Memory B cell (primary cell): ENCODE measurements at regions not wholly inside any gene's neighbourhood (a gene's known extent, or its start where the extent isn't known, plus 50 kb on each side); places are given as distances from the start of the nearest gene placed in this dataset.

ENCODE experiments used
- ATAC-seq: fragments of 150-1000 bp; cut with Tn5 transposase; 2 replicates; pipeline ENCODE4 v1.10.0; 2021; ENCODE audit warnings: low read depth, mild to moderate bottlenecking, moderate library complexity
- DNase-seq, 2 donors: peaks; one replicate each; pipeline ENCODE4 v3.0.0; 2022; ENCODE audit warnings: low spot score in 2 of 2
- H3K27ac Mint-ChIP-seq: one replicate; pipeline ENCODE4 v1.8.0; 2022; ENCODE audit warnings: mild to moderate bottlenecking, moderate library complexity, mixed read lengths
- H3K27me3 Mint-ChIP-seq: one replicate; pipeline ENCODE4 v1.8.0; 2022; ENCODE audit warnings: mixed read lengths
- H3K36me3 Mint-ChIP-seq: one replicate; pipeline ENCODE4 v1.8.0; 2022; ENCODE audit warnings: mild to moderate bottlenecking, mixed read lengths
- H3K4me1 Mint-ChIP-seq: one replicate; pipeline ENCODE4 v1.8.0; 2022; ENCODE audit warnings: mixed read lengths
- H3K4me3 Mint-ChIP-seq: one replicate; pipeline ENCODE4 v1.8.0; 2022; ENCODE audit warnings: mild to moderate bottlenecking, moderate library complexity, mixed read lengths
- H3K9me3 Mint-ChIP-seq: one replicate; pipeline ENCODE4 v1.8.0; 2022; ENCODE audit warnings: mixed read lengths

DNA sequence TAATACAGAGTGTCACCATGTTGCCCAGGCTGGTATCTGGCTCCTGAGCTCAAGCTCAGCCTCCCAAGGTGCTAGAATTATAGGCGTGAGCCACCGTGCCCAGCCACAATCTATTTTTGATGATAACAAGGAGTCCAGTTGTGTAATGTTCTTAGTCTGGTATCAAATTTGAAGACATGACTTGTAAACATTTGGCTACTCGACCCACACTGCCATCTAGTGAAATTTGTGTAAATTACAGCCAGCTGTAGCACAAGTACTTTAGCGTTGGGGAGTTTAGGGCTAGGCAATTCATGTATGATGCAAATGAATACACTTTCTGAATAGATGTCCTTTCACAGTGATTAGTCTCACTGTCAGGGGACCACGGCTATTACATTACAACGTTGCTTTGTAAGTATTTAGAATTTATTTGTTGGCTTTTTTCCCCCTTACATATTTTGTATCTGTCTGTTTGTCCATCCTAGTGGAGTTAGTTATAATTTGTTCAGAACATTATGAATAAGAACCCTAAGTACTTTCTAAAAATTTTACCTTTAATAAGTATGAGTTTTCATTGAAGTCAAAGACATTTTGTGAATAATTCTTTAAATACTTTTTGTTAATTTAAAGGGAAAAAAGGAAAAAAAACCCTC is 139.7 kb downstream of the PRDM13 start:
- DNase-seq (peak; percentile 39 to 52), ATAC-seq (peak; percentile 64)
- H3K36me3 Mint-ChIP-seq = no peaks in the 10 kb centered on the region
- H3K4me1 Mint-ChIP-seq = no peaks in the 10 kb centered on the region
- H3K27ac Mint-ChIP-seq = no peak overlapping the region
- H3K9me3 Mint-ChIP-seq = no peaks in the 10 kb centered on the region
- peaks cover 9% of the 10 kb centered on the region for H3K27me3 Mint-ChIP-seq
- no peak overlapping the region for H3K4me3 Mint-ChIP-seq

DNA sequence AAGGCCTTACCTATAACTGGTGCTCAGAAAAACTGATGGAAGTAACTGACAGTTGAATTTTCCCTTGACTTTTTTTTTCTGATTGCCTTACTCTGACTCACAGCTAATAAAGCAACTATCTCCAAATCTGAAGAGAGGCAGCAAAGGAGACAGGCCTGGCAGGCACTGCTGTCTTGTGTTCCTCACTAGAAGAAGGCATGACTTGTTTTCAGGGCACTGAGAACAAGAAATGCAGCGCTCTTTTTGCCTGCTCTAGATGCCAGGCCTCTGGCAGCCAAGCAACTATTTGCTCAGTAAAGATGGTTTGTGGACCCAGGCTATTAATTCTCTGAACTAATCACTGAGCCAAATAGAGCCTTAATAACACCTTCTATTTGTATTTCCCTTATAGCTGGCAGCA is 155.1 kb downstream of the PRDM13 start:
- no peaks in the 10 kb centered on the region for H3K4me1 Mint-ChIP-seq
- ATAC-seq (no peak), DNase-seq (no peak)
- H3K4me3 Mint-ChIP-seq = no peak overlapping the region
- no peaks in the 10 kb centered on the region for H3K9me3 Mint-ChIP-seq
- H3K27ac Mint-ChIP-seq = no peak overlapping the region
- H3K36me3 Mint-ChIP-seq = no peaks in the 10 kb centered on the region
- H3K27me3 Mint-ChIP-seq = peaks cover 6% of the 10 kb centered on the region

DNA sequence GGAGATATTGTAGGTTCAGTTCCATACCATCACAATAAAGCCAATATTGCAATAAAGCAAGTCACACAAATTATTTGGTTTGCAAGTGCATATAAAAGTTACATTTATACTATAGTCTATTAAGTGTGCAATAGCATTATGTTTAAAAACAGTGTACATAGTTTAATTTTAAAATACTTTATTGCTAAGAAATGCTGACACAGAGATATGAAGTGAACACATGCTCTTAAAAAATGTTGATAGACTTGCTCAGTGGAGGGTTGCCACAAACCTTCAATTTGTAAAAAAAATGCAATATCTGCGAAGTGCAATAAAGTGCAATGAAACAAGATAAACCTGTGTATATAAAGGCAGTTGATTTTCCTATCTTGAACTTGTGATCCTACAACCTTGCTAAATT is 161.5 kb downstream of the PRDM13 start:
- H3K27me3 Mint-ChIP-seq = peaks cover 3% of the 10 kb centered on the region
- H3K9me3 Mint-ChIP-seq = no peaks in the 10 kb centered on the region
- H3K36me3 Mint-ChIP-seq = no peaks in the 10 kb centered on the region
- no peak for DNase-seq
- no peak for ATAC-seq
- no peak overlapping the region for H3K27ac Mint-ChIP-seq
- no peak overlapping the region for H3K4me3 Mint-ChIP-seq
- no peaks in the 10 kb centered on the region for H3K4me1 Mint-ChIP-seq

DNA sequence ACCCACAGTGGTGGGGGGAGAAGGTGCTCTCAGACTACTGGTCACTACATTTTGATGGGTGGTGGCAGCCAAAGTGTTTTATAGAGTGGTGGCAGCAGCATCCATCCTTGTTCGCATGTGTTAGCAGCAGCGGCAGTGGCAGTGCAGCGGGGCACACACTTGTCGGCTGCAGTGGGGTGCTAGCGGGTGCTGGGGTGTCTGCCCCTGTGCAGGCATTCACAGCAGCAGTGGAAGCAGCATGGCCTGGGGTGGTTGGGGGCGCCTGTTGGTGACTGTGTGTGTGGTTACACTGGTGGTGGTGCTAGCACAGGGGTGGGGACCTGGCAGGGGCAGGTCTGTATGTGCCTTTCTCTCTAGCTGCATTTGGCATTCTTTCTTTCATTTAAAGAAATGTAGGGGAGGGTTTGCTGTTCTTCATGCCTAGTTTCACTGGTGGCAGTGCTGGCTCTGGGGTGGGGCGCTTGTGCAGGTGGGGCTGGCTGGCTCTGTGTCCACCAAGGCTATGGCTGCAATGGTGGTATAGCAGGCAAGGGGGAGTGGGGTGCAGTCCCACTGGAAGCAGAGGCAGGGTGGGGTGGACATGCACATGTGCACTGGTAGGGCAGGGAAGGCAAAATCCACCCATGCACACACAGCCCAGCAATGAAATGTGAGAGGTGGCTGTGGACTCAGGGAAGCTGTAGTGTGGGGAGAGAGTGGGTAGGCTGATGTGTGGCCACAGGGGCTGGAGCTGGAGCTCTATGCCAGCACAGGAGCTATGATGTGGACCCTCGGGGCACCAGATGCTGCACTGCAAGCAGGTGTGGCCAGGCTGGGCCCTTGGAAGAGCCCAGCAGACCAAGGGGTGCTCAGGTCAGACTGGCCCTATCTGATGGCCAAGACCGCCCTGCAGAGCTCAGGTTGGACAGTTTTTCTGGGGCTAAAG is 173.3 kb downstream of the PRDM13 start:
- ATAC-seq (no peak), DNase-seq (no peak)
- H3K36me3 Mint-ChIP-seq = no peaks in the 10 kb centered on the region
- no peaks in the 10 kb centered on the region for H3K4me1 Mint-ChIP-seq
- H3K27ac Mint-ChIP-seq = no peak overlapping the region
- H3K9me3 Mint-ChIP-seq = peaks cover 2% of the 10 kb centered on the region
- no peak overlapping the region for H3K4me3 Mint-ChIP-seq
- peaks cover 19% of the 10 kb centered on the region for H3K27me3 Mint-ChIP-seq

DNA sequence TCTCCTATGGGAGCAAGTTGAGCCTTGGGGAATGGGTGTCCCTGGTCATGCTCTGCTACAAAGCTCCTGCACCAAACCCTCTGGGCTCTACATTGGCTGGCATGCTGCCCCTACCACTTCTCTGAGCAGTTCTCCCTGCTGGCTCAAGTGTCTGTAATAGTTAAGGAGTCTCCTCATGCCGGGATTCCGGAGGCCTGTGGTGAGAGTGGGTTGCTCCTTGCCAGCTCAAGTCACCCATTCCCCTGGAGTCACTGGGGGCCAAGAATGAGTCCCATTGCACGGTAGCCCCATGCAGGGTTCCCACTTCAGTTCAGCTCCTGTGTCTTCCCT is 173.9 kb downstream of the PRDM13 start:
- Mint-ChIP-seq H3K36me3 (no peaks in the 10 kb centered on the region), H3K27ac (no peak overlapping the region), H3K9me3 (peaks cover 2% of the 10 kb centered on the region), H3K4me3 (no peak overlapping the region), H3K27me3 (peaks cover 19% of the 10 kb centered on the region), H3K4me1 (no peaks in the 10 kb centered on the region)
- ATAC-seq = no peak
- no peak for DNase-seq

DNA sequence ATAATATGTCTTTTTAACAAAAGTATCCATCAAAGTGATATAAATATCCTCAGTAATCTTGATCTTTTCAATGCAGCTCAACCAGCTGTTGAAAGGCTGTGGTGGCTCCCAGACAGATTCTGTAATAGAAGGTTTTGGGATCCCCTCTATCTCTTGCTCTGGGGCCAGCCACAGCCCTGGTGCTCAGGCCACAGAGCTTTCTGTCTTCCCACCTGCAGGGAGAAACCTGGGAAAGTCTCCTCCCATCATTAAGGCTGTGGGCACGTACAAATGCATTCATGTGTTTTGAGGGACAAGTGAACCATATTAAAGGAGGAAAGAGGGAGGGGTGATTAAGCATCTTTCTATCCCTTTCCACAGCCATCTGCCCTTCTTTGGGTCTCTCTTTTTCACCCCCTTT is 183.1 kb downstream of the PRDM13 start:
- Mint-ChIP-seq H3K27me3 (peaks cover 12% of the 10 kb centered on the region), H3K4me3 (no peak overlapping the region), H3K9me3 (no peaks in the 10 kb centered on the region), H3K4me1 (no peaks in the 10 kb centered on the region), H3K36me3 (no peaks in the 10 kb centered on the region), H3K27ac (no peak overlapping the region)
- DNase-seq (no peak), ATAC-seq (no peak)

DNA sequence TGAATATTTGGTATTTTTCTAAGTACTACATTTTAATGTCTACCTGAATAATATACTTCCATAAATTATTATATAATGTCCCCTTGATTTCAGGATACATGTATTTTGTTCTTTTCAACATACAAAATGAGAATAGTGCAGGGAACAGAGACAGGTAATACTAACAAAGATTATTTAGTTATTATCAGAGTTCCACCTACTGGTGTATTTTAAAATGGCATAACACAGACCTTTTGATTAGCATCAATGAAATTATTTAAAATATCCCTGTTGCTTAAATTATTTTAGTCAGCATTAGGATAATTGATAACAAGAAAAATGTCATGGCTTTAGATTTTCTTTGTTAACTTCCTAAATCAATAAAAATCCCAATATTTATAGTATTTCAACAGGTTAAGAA is 184.0 kb downstream of the PRDM13 start:
- H3K27me3 Mint-ChIP-seq = peaks cover 13% of the 10 kb centered on the region

DNA sequence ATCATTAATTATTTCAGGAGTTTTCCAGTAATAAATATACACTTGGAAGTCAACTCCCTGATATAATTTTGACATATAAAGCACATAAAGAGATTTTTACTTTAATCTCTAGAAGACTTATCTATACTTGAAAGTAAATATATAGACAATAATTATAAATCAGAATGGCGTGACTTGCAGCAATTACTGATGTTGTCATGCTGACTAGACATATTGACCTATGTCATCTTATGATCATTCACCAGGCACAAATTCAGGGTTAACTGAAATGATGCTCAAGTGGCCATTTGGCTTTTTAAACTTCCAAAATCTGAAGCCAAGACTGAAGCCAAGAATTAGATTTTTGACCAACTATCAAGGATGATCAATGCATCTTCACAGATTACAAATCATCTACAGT is 192.2 kb downstream of the MCHR2 start:
- Mint-ChIP-seq H3K27me3 (peaks cover 3% of the 10 kb centered on the region), H3K9me3 (peaks cover 1% of the 10 kb centered on the region), H3K36me3 (no peaks in the 10 kb centered on the region), H3K27ac (no peak overlapping the region), H3K4me1 (no peaks in the 10 kb centered on the region), H3K4me3 (no peak overlapping the region)
- no peak for DNase-seq
- ATAC-seq = no peak

More for the DNA sequence above, 184.0 kb downstream of the PRDM13 start:
- Mint-ChIP-seq H3K4me3 (no peak overlapping the region), H3K4me1 (no peaks in the 10 kb centered on the region), H3K27ac (no peak overlapping the region), H3K36me3 (no peaks in the 10 kb centered on the region), H3K9me3 (no peaks in the 10 kb centered on the region)
- ATAC-seq (no peak), DNase-seq (no peak)

DNA sequence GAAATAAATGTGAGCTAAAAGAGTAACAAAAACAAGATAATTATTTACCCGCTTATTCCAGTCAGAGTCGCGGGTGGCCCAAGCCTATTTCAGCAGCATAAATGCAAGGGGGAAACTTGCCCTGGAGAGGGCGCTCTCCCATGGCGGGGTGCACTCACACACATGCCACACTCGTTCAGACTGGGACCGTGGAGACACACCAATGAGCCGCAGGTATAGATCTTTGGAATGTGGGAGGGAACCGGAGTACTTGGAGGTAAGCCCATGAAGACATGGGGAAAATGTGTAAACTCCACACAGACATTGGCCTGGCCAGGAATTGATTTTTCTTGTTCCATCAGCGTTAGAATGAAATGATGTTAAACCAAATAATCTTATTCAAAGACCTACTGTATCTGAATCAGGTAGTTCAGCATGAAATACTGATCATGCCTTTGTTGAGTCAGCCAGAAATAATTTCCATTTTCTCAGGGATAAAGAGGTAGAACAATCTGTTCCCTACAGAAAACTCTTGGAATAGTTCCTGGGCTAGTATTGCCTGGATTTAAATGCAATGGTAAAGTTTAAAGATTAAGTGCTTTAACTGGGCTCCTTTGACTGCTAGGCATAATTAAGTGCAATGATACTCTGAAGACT is 191.5 kb downstream of the MCHR2 start:
- no peak for ATAC-seq
- Mint-ChIP-seq H3K4me1 (no peaks in the 10 kb centered on the region), H3K9me3 (peaks cover 1% of the 10 kb centered on the region), H3K4me3 (no peak overlapping the region), H3K27me3 (peaks cover 3% of the 10 kb centered on the region), H3K36me3 (no peaks in the 10 kb centered on the region), H3K27ac (no peak overlapping the region)
- no peak for DNase-seq

DNA sequence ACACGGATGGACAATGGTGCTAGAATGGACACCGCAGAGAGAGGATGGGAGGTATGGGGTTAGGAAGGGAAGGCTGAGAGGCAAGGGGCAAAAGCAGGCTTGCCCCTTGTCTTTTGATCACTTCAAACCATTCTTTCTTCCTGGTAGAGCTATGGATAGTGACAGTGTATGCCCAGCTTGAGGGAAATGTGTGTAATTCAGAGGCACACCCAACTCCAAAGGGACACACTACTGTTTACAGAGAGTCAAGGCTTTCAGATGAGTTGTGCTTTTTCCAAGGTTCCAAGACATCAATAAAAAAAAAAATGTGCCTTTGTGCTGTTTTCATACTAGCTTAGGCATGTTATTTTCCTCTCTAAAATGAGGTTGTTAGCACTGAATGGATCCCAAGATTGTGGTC is 185.0 kb downstream of the MCHR2 start:
- no peak for ATAC-seq
- Mint-ChIP-seq H3K36me3 (no peaks in the 10 kb centered on the region), H3K27me3 (peaks cover 11% of the 10 kb centered on the region), H3K4me3 (no peak overlapping the region), H3K9me3 (no peaks in the 10 kb centered on the region), H3K27ac (no peak overlapping the region), H3K4me1 (peaks cover 3% of the 10 kb centered on the region)
- no peak for DNase-seq

DNA sequence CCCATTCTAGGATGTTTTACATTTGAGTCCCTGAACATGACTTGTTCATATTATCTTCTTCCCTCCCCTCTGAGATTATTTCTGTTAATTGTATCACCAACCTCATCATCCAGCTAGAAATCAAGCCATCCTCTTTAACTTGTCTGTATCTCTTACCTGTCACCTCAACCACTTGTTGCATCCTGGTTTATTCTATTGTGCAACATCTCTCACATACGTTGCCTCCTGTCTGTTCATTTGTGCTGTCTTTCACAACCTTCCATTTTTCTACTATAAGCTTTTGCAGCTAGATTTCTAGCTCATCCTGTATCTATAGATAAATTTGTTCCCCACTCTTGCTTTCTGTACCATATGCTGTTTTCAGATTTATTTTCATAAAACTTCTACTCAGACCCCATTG is 183.7 kb downstream of the MCHR2 start:
- Mint-ChIP-seq H3K27ac (no peak overlapping the region), H3K4me1 (peaks cover 3% of the 10 kb centered on the region), H3K27me3 (peaks cover 11% of the 10 kb centered on the region), H3K36me3 (no peaks in the 10 kb centered on the region), H3K9me3 (no peaks in the 10 kb centered on the region), H3K4me3 (no peak overlapping the region)
- ATAC-seq (no peak), DNase-seq (no peak)

DNA sequence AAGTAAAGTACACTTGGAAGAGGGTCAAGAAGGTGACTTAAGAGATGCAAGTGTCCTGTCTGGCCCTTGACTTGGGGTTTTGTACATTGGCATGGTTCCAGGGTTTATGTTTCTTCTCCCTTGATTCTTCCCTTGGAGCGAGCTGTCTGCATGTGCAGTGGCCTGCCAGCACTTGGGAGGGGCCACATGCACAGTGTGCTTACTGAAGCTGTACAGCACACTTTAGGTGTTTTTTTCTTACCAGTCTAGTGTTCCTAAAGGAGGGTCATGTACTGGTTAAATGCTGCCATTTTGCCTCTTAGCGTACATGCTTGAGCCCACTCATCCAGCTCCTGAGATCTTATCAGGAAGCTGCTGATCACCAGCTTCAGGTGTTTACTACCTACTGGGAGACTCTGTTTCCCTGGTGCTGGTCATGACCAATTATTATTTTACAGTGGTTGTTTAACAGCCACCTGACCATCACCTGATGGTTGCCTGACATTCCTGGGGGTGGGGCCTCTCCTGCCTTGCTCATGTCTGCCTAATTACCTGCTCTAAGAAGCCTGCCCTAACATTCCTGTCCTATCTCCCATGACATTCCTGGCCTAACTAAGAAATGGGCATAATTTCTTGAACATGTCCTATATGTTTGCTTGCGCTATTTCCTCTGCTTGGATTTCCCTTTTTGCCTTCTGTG is 182.9 kb downstream of the MCHR2 start:
- Mint-ChIP-seq H3K27me3 (peaks cover 11% of the 10 kb centered on the region), H3K36me3 (no peaks in the 10 kb centered on the region), H3K4me3 (no peak overlapping the region), H3K9me3 (no peaks in the 10 kb centered on the region), H3K27ac (no peak overlapping the region), H3K4me1 (peaks cover 3% of the 10 kb centered on the region)
- ATAC-seq = no peak
- no peak for DNase-seq

DNA sequence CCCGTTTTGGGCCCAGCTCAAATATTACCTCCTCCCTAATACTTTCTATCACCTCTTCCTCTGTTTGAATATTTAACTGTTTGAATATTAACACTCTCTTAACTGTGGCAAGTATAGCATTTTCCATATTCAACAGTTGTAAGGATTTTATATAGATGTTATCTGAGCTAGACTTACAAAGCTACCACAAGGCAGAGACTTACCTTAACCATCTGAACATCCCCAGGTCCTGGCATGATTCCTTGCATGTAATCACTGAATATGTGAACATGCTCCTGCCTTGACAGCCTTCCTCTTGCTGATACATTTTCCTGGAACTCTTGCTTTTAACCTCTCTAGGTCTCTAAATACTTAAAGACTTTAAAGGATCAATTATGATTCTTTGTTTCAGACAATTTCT is 182.4 kb downstream of the MCHR2 start:
- ATAC-seq = no peak

DNA sequence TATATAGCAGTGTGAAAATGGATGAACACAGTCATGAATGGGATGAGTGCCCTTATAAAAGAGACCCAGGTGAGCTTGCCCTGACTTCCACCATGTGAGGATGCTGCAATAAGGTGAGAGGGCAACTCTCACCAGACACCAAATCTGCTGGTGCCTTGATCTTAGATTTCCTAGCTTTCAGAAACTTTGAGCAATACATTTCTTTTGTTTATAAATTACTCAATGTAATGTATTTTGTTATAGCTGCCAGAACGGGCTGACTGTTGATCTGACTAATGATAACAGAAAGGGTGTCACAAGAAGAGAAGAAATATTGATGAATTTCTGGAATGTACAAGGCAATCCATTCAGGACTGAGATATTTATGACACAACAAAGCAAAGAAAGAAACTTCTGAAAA is 180.5 kb downstream of the MCHR2 start:
- no peaks in the 10 kb centered on the region for H3K36me3 Mint-ChIP-seq
- H3K27me3 Mint-ChIP-seq = peaks cover 11% of the 10 kb centered on the region
- no peak overlapping the region for H3K4me3 Mint-ChIP-seq
- ATAC-seq (no peak), DNase-seq (no peak)
- H3K4me1 Mint-ChIP-seq = peaks cover 3% of the 10 kb centered on the region
- no peaks in the 10 kb centered on the region for H3K9me3 Mint-ChIP-seq
- H3K27ac Mint-ChIP-seq = no peak overlapping the region

More for the DNA sequence above, 182.4 kb downstream of the MCHR2 start:
- Mint-ChIP-seq H3K27ac (no peak overlapping the region), H3K27me3 (peaks cover 11% of the 10 kb centered on the region), H3K36me3 (no peaks in the 10 kb centered on the region), H3K9me3 (no peaks in the 10 kb centered on the region), H3K4me1 (peaks cover 3% of the 10 kb centered on the region), H3K4me3 (no peak overlapping the region)
- no peak for DNase-seq
